OCI-LY3 (cell line): ENCODE measurements at regions not wholly inside any gene's neighbourhood (a gene's known extent, or its start where the extent isn't known, plus 50 kb on each side); places are given as distances from the start of the nearest gene placed in this dataset.

ENCODE experiments used
- CTCF ChIP-seq: fragments of 200-600, 300-600 bp; sonication (generic); IDR thresholded peaks from 2 replicates; pipeline ENCODE4 v1.5.1; 2014; ENCODE audit warnings: antibody characterized with exemption, low read length, low read depth
- EZH2phosphoT487 ChIP-seq: fragments of 200-600 bp; shearing (Covaris generic); IDR thresholded peaks from 2 replicates; pipeline ENCODE4 v1.6.1; 2018; ENCODE audit warnings: antibody characterized with exemption, mixed run types, low read depth

- TF ChIP-seq EZH2phosphoT487 (no peak), CTCF (no peak)
These were observed 139.5 kb downstream of the ALDH8A1 start for GRCh38 chr6:134810402-134810801.
